Inferior parietal cortex (tissue), 1 donor: ENCODE measurements at regions not wholly inside any gene's neighbourhood (a gene's known extent, or its start where the extent isn't known, plus 50 kb on each side); places are given as distances from the start of the nearest gene placed in this dataset.
"Not testable (repeated sequence)": the region's sequence is repeated elsewhere in the genome, so short reads cannot be mapped to it uniquely, and the experiment has no call there.

Source experiments
- DNase-seq: peaks from one replicate; pipeline ENCODE4 v3.0.0-alpha.2; 2016; ENCODE audit errors: extremely low spot score

DNA sequence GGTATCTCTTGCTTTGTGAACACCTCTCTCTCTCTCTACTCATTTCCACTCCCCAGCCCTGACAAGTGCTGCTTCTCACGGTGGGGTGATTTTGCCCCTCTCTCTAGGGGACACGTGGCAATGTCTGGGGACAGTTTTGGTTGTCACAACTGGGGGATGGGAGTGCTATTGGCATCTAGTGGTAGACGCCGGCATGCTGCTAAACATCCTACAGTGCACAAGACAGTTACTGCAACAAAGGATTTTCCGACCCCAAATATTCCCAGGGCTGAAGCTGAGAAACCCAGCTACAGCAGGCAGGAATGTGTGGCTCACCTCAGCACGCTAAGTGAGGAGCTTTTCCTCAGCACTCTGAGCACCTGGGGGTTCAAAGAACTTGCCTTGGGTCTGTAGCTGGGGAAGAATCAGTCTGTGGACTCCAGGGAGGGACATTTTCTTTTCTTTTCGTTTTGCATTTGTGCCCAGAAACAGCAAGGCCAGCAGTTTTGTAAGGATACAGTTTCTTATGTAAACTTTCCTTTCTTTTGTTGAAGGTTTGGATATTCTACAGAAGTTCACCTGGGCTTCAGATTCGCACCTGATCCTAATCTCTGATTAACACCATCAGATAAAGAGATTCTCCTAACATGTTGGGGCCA, 246.9 kb upstream of the ZFP64 start:
- no peak for DNase-seq

- no peak for DNase-seq
Observed at GRCh38 chr20:52434453-52434852, 242.9 kb upstream of the ZFP64 start.

- no peak for DNase-seq
Observed at GRCh38 chr20:52434041-52434425, 242.5 kb upstream of the ZFP64 start.

GRCh38 chr20:52433326-52434040, 241.9 kb upstream of the ZFP64 start:
- no peak for DNase-seq

- DNase-seq = no peak
Observed at GRCh38 chr20:52432740-52433139, 241.2 kb upstream of the ZFP64 start.

GRCh38 chr20:52429029-52429428, 237.4 kb upstream of the ZFP64 start:
- no peak for DNase-seq

- no peak for DNase-seq
Observed at GRCh38 chr20:52427960-52428359, 236.4 kb upstream of the ZFP64 start.

- no peak for DNase-seq
Observed at GRCh38 chr20:52426856-52427255, 235.3 kb upstream of the ZFP64 start.

GRCh38 chr20:52425701-52426100, 234.1 kb upstream of the ZFP64 start:
- no peak for DNase-seq

DNA sequence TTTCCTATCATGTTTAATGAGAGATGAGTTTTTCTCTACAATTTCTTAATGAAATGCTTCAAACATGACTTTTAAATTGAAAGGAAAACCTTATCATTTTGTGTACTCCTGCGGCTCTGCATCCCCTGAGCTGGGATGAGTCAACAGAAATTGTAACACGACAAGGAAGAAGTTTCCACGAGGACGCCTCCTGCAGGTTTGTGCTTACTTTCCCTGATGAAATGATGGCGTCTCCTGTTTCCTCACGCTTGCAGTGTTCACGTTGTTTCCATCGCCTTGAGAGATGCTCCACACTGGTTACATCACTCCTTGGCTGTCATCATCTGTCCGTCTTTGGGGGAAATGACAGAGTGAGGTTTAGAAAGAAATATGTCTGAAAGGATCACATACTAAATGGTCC, 233.7 kb upstream of the ZFP64 start:
- DNase-seq = no peak

GRCh38 chr20:52424357-52424942, 232.9 kb upstream of the ZFP64 start:
- not testable (repeated sequence) for DNase-seq

- not testable (repeated sequence) for DNase-seq
Observed at GRCh38 chr20:52423536-52424140, 232.1 kb upstream of the ZFP64 start.

DNA sequence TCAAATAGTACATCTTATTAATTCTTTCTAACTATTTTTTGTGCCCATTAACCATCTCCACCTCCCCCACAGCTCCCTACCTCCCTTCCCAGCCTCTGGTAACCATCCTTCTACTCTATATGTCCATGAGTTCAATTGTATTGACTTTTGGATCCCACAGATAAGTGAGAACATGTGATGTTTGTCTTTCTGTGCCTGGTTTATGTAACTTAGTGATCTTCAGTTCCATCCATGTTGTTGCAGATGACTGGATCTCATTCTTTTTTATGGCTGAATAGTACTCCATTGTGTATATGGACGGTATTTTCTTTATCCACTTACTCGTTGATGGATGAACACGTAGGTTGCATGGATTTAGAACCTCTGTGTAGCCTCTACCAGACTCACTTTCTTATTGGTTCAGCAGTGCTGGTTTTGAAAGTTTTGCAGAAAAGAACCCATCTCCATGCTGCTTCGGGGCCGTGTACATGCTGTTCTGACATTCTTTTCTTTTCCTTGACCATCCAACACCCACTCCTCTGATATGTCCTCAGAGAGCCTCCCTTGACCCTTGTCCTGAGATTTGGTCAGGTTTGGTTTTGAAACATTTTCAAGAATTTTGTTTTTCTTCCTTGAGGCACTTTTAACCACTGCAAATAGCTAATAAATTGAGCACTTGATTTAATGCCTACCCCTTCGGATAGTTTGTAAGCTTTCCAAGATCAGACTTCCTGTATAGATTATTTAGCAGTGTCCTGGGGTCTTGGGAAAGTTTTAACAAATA, 231.2 kb upstream of the ZFP64 start:
- DNase-seq = no peak

- DNase-seq = no peak
Observed at GRCh38 chr20:52420805-52421204, 229.2 kb upstream of the ZFP64 start.

- no peak for DNase-seq
Observed at GRCh38 chr20:52419205-52419604, 227.6 kb upstream of the ZFP64 start.

DNA sequence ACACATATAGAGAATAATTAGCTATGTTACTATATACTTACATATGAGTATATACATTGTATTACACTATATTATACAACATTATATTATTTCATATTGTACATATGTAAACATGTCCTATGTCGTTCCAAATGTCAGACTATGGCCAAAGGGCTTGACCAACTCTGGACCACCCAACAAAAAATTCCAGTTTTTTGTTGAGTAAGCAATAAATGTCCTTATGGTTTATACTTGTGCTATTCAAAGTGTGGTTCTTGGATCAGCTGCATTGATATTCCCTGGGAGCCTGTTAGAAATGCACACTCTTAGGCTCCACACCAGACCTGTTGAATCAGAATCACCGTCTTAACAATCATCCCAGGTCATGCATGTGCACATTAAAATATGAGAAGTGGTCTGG, 225.4 kb upstream of the ZFP64 start:
- DNase-seq = no peak

DNA sequence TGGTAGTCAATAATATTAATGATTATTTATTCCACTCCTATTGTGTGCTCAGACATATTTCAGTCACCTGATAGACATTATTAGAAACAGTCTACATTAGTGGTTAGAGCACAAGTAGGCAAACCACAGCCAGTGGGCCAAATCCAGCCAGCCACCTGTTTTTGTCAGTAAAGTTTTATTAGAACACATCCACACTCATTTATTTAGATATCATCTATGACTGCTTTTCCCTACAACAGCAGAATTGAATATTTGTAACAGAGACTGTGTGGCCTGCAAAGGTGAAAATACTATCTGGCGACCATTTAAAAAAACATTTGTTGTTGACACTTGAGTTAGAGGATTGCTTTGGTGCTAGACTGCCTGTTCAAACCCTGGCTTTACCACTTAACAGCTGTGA, 220.0 kb upstream of the ZFP64 start:
- DNase-seq = no peak

- no peak for DNase-seq
Observed at GRCh38 chr20:52410731-52411234, 219.2 kb upstream of the ZFP64 start.

DNA sequence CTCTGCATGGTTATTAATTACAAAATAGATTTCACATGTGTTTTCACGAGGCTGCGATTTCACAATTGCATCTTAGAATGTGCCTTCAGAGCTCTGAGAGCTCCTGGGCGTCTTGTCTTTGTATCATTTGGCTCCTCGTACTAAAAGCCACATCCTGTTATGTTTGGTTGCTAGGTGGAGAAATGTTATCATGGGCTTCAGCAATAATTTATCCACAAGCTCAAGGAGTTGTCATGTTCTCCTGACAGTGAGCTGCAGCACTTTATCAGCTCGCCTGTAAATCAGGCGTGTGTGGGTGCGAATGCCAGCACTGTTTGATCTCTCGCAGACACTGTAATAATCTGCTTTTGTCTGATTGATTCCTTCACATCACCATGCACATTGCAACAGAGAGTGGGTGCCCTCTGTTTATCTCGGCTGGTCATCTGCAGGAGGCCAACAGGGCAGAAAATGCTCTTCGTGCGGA, 218.6 kb upstream of the ZFP64 start:
- no peak for DNase-seq

- DNase-seq = no peak
Observed at GRCh38 chr20:52405986-52406385, 214.4 kb upstream of the ZFP64 start.

DNA sequence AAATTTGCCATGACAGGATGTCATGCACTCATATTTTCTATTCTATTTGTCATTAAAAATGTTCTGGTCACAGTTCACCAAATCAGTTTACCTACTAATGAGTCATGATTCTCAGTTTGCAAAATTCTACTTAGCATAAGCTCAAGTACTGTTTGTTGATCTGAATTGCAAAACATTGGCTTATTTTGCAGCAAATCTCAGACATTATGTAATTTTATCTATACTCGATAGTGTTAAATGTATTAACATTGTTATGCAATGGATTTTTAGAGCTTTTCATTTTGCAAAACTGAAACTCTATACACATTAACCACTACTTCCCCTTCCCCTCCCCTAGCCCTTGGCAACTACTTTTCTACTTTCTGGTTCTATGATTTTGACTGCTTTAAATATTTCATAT, 213.8 kb upstream of the ZFP64 start:
- DNase-seq = no peak

GRCh38 chr20:52404671-52405070, 213.1 kb upstream of the ZFP64 start:
- no peak for DNase-seq
